ENCODE measurements at regions not wholly inside any gene's neighbourhood (a gene's known extent, or its start where the extent isn't known, plus 50 kb on each side); places are given as distances from the start of the nearest gene placed in this dataset.
"Not testable (repeated sequence)": the region's sequence is repeated elsewhere in the genome, so short reads cannot be mapped to it uniquely, and the experiment has no call there.

DNA sequence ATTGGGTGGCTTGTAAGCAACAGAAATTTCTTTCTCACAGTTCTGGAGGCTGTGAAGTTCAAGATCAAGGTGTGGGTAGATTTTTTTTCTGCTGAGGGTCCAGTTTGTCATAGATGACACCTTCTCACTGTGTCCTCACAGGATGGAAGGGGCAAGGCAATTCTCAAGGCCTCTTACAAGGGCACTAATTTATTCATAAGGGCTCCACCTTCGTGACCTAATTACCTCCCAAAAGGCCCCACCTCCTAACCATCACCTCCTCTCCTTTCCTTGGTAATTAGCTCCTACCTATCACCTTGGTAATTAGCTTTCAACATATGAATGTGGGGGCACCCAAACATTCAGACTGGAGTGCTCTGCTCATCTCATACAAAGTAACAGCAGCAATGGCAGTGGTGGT, 92.3 kb upstream of the CD44 start:
- 92 to 93% methylated on average over 1 of the region's 1 CpG for WGBS, 2 donors
- Histone ChIP-seq H3K4me1 (no peaks in the 10 kb centered on the region), H3K4me3 (no peak overlapping the region), H3K36me3 (ENCODE audit: low read depth, missing control alignments) (no peaks in the 10 kb centered on the region), H3K27me3 (no peaks in the 10 kb centered on the region), H3K27ac (no peak overlapping the region), H3K9me3 (no peaks in the 10 kb centered on the region)
- intact Hi-C loops (cut with DNase I; ENCODE audit: low total_unique reads), result no loop called here
- DNase-seq, result no peak
- TF ChIP-seq, protein P1, sequence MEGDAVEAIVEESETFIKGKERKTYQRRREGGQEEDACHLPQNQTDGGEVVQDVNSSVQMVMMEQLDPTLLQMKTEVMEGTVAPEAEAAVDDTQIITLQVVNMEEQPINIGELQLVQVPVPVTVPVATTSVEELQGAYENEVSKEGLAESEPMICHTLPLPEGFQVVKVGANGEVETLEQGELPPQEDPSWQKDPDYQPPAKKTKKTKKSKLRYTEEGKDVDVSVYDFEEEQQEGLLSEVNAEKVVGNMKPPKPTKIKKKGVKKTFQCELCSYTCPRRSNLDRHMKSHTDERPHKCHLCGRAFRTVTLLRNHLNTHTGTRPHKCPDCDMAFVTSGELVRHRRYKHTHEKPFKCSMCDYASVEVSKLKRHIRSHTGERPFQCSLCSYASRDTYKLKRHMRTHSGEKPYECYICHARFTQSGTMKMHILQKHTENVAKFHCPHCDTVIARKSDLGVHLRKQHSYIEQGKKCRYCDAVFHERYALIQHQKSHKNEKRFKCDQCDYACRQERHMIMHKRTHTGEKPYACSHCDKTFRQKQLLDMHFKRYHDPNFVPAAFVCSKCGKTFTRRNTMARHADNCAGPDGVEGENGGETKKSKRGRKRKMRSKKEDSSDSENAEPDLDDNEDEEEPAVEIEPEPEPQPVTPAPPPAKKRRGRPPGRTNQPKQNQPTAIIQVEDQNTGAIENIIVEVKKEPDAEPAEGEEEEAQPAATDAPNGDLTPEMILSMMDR (IDR thresholded peaks at IDR 0.05), result no peak
- TF ChIP-seq POLR2A (IDR thresholded peaks at IDR 0.05), result no peak

DNA sequence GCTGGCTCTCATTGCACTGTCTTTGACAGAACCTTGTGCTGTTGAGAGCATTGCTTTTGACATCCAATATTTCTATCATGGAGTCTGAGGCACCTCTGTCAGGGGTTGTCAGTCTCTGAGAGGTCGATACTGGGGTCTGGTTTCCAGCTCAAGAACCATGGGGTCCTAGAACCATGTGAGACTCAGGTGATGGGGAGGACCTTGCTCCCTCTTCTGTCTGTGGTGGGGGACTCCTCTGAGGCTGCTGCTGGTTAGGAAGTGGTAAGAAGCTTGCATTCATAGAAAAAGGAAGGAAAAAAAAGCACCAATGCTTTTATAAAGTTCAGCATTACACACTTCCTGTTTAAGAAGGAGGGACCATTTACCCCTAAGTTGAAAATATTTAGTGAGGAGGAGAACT, 91.8 kb upstream of the CD44 start:
- DNase-seq, result no peak
- Histone ChIP-seq H3K4me3 (no peak overlapping the region), H3K9me3 (no peaks in the 10 kb centered on the region), H3K27ac (no peak overlapping the region), H3K36me3 (ENCODE audit: low read depth, missing control alignments) (no peaks in the 10 kb centered on the region), H3K27me3 (no peaks in the 10 kb centered on the region), H3K4me1 (no peaks in the 10 kb centered on the region)
- TF ChIP-seq, protein P1 (IDR thresholded peaks at IDR 0.05), result no peak
- WGBS, 2 donors, result 74 to 89% methylated on average over 1 of the region's 1 CpG
- intact Hi-C loops (cut with DNase I; ENCODE audit: low total_unique reads), result no loop called here

DNA sequence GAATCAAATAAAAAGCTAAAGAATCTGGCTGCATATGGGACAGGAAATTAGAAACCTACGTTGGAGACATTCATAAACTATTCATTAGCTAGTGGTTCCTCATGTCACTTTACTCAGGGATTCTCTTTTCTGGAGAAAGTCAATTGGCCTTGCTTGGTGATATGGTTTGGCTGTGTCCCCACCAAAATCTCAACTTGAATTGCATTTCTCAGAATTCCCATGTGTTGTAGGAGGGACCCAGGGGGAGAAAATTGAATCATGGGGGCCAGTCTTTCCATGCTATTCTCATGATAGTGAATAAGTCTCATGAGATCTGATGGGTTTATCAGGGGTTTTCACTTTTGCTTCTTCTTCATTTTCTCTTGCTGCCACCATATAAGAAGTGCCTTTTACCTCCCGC, 91.2 kb upstream of the CD44 start:
- 81 to 87% methylated on average over 2 of the region's 2 CpGs for WGBS, 2 donors
- no peaks in the 10 kb centered on the region for H3K36me3 ChIP-seq (ENCODE audit: low read depth, missing control alignments)
- no peaks in the 10 kb centered on the region for H3K27me3 ChIP-seq
- intact Hi-C loops (cut with DNase I; ENCODE audit: low total_unique reads), result no loop called here
- no peaks in the 10 kb centered on the region for H3K9me3 ChIP-seq
- DNase-seq, result no peak
- no peak for TF ChIP-seq POLR2A (IDR thresholded peaks at IDR 0.05)
- TF ChIP-seq, protein P1 (IDR thresholded peaks at IDR 0.05), result no peak
- H3K4me1 ChIP-seq, result no peaks in the 10 kb centered on the region
- no peak overlapping the region for H3K4me3 ChIP-seq
- no peak overlapping the region for H3K27ac ChIP-seq

DNA sequence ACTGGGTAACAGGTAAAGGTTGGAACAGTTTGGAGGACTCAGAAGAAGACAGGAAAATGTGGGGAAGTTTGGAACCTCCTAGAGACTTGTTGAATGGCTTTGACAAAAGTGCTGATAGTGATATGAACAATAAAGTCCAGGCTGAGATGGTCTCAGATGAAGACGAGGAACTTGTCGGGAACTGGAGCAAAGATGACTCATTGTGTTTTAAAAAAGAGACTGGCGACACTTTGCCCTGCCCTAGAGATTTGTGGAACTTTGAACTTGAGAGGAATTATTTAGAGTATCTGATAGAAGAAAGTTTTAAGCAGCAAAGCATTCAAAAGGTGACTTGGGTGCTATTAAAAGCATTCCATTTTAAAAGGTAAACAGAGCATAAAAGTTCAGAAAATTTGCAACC, 90.6 kb upstream of the CD44 start:
- H3K4me1 ChIP-seq; H3K27me3 ChIP-seq; H3K4me3 ChIP-seq; intact Hi-C loops (cut with DNase I; ENCODE audit: low total_unique reads); H3K36me3 ChIP-seq (ENCODE audit: low read depth, missing control alignments); H3K9me3 ChIP-seq; DNase-seq; H3K27ac ChIP-seq: not testable (repeated sequence)
- 81% methylated on average over 3 of the region's 3 CpGs for WGBS, 2 donors

DNA sequence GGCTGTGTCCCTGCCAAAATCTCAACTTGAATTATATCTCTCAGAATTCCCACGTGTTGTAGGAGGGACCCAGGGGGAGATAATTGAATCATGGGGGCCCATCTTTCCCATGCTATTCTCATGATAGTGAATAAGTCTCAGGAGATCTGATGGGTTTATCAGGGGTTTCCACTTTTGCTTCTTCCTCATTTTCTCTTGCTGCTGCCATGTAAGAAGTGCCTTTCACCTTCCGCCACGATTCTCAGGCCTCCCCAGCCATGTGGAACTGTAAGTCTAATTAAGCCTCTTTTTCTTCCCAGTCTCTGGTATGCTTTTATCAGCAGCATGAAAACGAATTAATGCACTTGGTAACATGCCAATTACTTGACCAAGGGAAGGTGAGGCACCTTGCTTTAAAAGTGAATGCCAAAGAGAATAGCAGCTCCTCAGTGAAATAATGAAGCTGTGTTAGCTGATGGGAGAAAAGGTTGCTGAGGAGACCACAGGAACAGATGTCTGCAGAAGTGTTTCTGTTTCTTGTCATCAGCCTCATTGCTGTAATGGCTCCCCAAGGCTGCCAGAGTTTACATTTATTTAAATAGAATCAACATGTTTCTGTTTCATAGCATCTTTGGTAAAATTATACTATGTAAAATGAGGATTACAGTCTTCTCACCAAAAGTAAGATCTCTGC, 89.0 kb upstream of the CD44 start:
- Histone ChIP-seq H3K4me1 (no peaks in the 10 kb centered on the region), H3K36me3 (ENCODE audit: low read depth, missing control alignments) (no peaks in the 10 kb centered on the region), H3K27ac (no peak overlapping the region), H3K27me3 (no peaks in the 10 kb centered on the region), H3K9me3 (no peaks in the 10 kb centered on the region), H3K4me3 (no peak overlapping the region)
- no peak for TF ChIP-seq POLR2A (IDR thresholded peaks at IDR 0.05)
- TF ChIP-seq, protein P1 (IDR thresholded peaks at IDR 0.05), result no peak
- DNase-seq, result no peak
- intact Hi-C loops (cut with DNase I; ENCODE audit: low total_unique reads), result no loop called here
- 59 to 62% methylated on average over 4 of the region's 4 CpGs for WGBS, 2 donors
